ENCODE measurements at regions not wholly inside any gene's neighbourhood (a gene's known extent, or its start where the extent isn't known, plus 50 kb on each side); places are given as distances from the start of the nearest gene placed in this dataset.
A peak's percentile ranks its signal among the peaks of the same experiment; 100 is the strongest.
"Not testable (repeated sequence)": the region's sequence is repeated elsewhere in the genome, so short reads cannot be mapped to it uniquely, and the experiment has no call there.

DNA sequence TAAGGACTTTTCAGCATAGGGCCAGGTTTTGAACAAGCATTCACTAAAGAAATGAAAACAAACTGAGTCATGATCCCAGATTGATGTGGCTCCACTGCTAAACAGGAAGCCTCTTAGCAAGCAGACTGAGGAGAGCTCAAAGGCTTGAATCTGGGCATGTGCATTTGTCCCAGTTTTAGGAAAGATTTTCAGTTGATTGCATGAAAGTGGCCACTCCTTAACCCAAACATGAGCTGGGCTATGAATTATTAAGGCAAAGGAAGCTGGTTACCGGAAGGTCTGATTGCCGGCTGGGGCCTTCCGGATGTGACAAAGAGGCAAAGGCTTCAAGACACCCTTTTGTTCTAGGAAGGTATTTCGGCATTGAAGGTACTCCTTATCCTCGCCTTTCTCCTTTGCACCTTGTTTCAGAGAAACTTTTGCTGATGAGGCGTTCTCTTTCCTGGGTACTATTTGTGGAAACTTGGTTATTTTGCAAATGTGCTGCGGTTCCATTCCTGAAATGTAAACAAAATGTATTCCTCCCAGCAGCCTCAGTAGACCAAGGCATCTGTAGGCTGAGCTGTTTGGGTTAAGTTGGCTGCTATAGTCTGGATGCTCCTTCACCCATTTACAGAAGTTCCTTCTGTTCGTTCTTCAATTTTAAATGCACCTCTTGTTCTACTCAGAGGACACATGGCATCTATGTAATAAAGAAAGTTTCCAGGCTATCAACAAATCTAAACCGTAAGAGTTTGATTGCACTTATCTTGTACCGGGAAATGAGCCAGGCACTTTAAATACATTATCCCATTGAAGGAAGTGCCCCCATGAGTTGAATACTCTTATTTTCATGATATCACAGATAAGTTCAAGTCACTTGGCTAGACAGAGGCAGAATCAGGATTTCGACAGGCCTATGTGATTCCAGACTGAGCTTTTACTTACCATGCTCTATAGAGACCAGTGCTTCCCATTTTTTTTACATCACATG, 115.6 kb upstream of the METAP2 start:
- DNase-seq (ENCODE audit: low spot score), result no peak

DNA sequence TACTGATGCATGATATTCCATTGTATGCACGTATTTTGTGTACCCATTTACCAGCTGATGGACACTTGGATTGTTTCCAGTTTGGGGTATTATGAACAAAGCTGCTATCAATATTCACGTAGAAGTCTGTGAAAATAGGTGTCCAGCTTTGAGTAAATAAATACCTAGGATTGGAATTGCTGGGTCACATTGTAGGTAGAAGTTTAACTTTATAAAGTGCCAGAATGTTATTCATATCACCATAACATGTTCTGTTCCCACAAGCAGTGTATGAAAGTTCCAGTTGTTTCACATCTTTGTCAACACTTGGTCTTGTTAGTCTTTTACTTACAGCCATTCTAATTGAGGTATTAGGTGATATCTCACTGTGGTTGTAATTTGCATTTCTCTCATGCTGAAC, 108.0 kb upstream of the METAP2 start:
- no peak for DNase-seq (ENCODE audit: low spot score)

DNA sequence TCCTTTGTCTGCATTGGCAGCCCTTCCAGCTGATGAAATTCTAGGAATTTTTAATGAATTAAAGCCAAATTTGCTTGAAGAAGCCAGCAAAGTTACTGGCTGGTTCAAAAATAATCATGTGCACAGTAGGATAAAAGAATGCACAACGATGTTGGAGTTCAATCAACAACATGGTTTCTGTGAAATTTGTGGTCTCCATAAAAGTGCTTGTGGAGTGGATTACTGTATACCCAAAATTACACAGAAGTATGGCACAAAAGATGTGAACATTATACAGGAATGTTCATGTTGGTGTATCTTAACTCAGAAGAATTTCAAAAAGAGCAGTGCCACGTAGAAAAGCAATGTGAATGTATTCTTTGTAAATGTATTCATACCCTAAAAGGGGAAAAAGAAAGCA, 105.0 kb upstream of the METAP2 start:
- DNase-seq (ENCODE audit: low spot score), result no peak

DNA sequence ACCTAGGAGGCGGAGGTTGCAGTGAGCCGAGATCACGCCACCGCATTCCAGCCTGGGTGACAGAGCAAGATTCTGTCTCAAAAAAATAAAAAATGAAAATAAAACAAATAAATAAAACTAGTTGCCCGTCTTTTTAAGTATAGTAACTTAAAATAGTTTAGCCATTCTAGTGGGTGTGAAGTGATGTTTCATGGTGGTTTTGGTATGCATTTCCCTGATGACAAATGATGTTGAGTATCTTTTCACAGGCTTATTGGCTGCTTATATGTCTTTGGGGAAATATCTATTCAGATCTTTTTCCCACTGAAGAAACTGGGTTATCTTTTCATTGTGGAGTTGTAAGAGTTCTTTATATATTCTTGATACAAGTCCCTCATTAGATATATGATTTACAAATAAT, 102.4 kb upstream of the METAP2 start:
- DNase-seq (ENCODE audit: low spot score), result no peak

DNA sequence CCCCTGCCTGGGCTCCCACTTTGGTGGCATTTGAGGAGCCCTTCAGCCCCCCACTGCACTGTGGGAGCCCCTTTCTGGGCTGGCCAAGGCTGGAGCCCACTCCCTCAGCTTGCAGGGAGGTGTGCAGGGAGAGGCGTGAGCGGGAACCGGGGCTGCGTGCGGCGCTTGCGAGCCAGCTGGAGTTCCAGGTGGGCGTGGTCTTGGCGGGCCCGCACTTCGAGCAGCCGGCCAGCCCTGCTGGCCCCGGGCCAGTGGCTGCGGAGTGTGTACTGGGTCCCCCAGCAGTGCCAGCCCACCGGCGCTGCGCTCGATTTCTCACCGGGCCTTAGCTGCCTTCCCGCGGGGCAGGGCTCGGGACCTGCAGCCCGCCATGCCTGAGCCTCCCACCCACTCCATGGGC, 94.5 kb upstream of the METAP2 start:
- not testable (repeated sequence) for DNase-seq (ENCODE audit: low spot score)

DNA sequence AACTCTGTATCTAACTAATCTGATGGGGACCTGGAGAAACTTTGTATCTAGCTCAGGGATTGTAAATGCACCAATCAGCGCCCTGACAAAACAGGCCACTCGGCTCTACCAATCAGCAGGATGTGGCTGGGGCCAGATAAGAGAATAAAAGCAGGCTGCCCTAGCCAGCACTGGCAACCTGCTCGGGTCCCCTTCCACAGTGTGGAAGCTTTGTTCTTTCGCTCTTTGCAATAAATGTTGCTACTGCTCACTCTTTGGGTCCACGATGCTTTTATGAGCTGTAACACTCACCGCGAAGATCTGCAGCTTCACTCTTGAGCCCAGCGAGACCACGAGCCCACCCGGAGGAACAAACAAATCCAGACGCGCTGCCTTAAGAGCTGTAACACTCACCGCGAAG, 93.6 kb upstream of the METAP2 start:
- not testable (repeated sequence) for DNase-seq (ENCODE audit: low spot score)

DNA sequence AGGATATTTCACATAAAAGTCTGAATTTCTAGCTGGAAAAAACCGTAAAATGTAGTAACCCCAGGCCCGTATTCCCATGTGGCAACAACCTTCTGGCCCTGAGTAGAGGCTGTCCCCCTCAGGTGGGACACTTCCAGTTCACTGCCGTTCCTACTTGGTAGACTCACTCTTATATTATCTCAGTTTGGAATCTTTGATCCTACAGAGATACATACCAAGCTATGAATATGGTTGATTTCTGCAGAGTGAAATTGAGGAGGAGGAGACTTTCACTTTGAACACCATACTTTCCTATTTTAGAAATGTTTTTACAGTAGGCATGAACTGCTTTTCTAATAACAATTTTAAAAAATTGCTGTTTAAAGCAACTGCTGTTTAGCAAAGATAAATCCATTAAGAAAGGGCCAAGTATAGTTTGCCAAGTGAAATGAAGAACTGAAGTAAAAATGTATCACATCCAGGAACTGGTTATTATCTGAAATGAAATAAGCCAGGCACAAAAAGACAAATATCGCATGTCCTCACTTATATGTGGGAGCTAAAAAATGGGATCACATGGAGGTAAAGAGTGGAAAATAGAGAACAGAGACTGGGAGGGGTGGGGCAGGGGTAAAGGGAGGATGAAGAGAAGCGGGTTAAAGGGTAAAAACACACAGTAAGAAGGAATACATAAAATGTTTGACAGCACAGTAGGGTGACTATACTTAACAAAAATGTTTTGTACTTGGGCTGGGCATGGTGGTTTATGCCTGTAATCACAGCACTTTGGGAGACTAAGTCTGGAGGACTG, 92.8 kb upstream of the METAP2 start:
- no peak for DNase-seq (ENCODE audit: low spot score)

DNA sequence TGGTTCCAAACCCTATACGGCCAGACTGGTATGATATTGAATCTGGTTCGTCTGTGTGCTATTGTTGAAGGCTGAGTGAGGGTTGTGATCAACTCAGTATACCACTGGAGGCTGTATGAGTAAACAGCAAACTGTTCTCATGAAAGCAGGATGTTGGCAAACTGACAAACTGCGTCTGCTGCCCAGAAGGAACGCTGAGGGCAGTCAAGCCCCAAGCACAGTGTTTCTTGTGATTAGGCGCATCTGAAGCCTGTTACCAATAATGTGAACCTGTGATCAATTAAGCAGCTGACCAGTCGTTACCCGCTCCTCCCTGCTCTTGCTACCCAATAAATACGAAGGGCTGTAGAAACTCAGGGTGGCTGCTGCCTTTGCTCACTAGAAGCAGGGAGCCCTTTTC, 90.0 kb upstream of the METAP2 start:
- peak; percentile 44 for DNase-seq (ENCODE audit: low spot score)

DNA sequence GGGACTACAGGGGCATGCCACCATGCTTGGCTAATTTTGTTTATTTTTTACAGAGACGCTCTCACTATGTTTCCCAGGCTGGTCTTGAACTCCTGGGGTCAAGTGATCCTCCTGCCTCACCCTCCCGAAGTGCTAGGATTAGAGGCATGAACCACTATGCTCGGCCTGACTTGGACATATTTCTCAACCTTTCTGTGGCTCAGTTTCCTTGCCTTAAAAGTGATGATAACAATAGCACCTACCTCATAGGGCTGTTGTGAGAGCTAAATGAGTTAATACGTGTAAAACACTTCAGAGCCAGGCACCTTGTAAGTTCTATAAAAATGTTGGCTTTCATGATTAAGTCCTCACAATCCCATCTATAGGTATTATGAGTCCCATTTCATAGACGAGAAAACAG, 89.2 kb upstream of the METAP2 start:
- DNase-seq (ENCODE audit: low spot score), result no peak

DNA sequence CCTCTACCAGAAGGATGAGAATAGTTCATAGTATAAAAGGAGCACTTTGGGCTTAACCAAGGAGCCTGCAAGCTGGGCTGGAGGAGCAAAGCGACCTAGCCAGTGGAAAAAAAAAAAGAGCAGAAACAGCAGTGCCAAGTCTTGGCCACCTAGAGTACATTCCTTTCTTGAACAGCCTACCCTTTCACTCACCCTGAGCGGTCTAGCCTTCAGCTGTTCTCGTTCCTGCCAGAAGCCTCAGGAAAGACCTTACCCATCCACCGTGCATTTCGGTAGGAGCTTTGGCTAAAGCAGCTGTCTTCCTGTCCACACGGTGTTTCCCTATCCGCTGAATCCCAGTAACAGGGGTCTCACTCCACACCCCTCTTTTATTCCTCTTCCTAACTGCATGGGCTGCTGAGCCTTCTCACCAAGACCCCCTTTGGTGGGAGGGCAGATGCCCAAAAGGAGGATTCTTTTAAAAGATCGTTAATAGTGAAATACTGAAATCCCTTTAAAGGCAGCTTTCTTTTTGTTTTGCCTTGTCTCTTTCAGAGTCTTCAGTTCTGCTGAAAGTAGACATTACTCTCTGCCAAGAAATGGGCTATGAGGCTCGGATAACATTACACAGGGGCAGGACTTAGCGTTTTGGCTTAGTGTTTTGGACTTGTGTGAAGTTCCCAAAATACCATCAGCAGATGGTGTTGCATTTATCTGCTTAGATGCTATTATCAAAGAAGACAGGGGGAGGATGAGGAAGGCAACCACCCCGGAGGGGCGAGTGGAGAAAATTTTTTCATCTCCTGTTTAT, 88.5 kb upstream of the METAP2 start:
- DNase-seq (ENCODE audit: low spot score), result peak; percentile 87

DNA sequence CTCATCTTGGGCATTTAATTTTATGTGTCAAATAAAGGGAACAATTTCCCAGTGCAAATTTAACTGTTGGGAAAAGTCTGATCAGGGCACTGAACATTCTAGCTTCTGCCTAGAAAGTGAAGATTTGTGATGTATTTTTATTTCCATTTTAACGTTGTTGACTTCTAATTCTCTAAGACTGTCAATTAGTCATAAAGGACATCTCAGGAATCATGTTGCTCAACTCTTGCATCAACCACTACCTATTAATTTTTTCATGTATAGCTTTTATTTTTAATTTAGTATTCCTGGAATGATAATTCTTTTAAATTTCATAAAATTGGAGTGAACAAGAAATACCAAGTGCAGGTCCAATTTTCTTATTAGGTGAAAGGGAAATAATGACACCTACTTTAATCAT, 87.9 kb upstream of the METAP2 start:
- no peak for DNase-seq (ENCODE audit: low spot score)

DNA sequence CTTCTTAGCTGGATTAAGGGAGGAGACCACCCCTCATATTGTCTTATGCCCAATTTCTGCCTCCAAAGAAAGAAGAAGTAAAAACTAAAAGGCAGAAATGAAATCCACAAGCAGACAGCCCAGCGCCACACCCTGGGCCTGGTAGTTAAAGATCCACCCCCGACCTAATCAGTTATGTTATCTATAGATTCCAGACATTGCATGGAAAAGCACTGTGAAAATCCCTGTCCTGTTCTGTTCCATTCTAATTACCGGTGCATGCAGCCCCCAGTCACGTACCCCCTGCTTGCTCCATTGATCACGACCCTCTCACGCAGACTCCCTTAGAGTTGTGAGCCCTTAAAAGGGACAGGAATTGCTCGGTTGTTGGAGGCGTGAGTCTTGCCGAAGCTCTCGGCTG, 85.7 kb upstream of the METAP2 start:
- DNase-seq (ENCODE audit: low spot score), result not testable (repeated sequence)

DNA sequence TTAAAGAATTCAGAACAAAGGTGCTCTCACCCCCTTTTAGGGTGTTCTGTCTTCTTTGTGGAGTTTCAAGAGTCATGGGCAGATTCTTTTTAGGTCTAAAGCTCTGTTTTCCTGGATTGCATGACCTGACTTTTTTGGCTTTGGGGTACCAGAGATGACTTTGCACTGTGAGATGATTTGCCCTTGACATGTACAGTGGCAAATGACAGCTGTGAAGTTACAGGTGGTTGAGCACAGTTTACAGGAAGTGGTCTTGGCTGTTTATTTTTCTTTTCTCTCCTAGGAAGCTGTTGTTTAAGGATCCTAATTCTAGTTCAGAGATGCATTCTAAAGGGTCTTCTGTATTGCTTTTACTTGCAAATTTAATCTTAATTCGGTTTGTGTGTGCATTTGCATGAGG, 83.8 kb upstream of the METAP2 start:
- DNase-seq (ENCODE audit: low spot score), result no peak

DNA sequence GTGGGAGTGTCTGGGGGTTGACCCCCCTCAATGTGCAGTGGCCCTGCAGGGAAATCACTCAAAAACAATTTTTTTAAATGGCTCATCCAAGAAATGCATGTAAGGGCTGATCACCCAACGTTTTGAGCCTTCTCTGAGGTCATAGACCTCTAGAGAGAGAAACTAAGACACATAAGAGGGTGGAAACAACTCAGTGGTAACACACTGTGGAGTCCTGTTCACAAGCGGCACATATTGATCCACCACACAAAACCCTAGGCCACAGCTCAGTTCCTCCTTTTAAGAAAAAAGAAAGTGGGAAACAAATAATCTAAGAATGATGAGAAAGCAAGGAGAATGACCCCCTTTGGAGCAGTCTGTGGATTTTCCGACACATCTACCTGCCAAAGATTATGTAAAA, 83.0 kb upstream of the METAP2 start:
- DNase-seq (ENCODE audit: low spot score), result no peak

DNA sequence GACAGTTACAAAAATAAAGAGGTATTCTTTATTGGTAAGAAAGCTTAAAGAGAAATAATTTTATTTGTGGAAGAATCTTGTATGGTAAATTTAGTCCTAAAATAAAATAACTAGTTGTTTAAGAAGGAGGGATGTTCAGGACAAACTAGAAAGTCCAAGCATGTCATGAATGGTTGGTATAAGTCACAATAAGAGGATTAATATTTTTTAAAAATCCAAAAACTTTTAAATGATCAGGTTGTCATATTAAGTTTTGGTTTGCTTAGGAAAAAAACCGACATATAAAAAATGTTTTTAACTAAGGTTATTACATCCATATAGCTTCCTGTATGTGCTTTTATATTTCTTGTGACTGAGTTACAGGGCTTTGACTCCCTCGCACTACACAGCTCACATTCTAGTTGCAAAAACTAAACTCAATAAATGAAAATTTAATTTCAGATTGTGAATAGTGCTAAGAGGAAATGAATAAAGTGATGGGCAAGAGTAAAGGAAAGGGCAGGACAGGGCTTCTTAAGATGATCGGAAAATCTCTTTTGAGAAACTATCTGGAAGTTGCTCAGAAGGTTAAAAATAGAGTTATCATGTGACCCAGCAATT, 80.7 kb upstream of the METAP2 start:
- DNase-seq (ENCODE audit: low spot score), result no peak

DNA sequence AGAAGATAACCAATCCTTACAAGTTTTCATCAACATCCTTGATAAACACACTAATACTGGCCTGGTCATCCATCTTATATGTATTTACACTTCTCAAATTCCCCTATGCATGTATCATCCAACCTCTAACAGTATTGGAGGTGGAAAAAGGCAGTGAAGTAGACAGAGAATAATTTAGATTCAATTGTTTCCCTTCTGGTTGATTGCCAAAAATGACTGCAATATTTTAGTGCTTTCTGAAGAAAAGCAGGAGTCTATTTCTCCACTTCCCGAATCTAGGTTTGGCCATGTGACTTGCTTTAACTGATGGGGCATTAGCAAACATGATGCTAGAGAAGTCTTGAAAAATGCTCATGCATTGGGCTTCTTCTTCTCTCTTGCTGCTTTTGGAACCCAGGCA, 78.3 kb upstream of the METAP2 start:
- no peak for DNase-seq (ENCODE audit: low spot score)

DNA sequence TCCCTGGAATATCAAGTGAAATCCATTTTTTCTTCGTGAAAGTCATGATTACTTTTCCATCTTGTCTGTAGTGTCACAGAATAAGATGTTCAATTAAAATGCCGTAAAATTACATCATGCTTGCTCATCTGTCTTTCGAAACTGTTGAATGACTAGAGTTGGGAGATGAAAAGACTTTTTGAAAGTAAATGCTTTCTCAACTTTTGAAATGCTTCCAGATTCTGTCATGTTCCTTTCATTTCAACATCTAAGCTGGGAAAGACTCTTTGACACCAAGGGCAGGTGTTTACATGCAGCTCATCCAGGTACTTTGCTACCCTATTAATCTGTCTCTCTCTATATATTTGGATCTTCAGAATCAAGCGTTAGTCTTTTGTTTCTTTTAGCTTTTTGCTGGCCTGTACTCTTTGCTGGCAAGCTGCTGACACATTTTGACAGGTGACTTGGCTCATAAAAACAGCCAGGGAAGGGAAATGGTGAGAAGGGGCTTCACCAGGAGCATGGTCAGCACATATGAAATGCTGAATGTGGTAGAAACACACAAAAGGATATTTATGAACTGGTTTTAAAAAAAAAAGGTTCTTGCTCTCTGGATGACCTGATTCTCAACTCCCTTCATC, 77.0 kb upstream of the METAP2 start:
- no peak for DNase-seq (ENCODE audit: low spot score)

DNA sequence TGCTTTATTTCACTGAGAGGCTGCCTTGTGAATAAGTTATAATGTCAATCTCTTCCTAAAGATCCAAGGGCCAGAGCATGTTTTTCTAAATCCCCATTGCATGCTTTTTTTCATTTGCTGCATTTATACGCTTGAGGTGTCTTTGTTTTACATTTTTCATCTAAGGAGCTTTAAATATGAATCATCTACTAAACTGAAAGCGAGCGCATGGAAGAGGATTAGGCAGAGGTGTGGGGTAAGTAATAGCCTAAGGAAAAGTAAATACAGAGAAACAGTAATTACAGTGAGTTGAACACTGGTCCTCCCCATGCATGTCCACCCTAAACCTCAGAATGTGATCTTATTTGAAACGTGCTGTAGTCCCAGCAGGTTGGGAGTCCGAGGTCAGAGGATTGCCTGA, 76.4 kb upstream of the METAP2 start:
- no peak for DNase-seq (ENCODE audit: low spot score)

DNA sequence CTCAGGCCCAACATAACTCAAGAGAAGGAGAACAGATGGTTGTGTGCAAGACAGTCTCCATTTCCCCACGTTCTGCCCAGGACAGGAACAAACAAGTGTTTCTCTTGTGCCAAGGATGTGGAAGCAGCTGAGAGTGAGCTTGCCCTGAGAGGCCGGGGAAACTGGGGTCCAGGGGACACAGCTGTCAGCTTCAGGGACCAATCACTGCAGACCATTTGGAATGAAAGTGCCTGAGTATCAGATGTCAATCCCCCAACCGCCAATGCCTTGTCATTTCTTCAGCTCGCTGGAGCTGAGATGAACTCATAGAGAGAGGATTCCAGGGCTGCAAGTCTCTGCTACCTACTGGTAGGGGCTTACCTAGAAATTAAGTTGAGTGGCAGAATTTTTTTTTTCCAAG, 71.9 kb upstream of the METAP2 start:
- no peak for DNase-seq (ENCODE audit: low spot score)

DNA sequence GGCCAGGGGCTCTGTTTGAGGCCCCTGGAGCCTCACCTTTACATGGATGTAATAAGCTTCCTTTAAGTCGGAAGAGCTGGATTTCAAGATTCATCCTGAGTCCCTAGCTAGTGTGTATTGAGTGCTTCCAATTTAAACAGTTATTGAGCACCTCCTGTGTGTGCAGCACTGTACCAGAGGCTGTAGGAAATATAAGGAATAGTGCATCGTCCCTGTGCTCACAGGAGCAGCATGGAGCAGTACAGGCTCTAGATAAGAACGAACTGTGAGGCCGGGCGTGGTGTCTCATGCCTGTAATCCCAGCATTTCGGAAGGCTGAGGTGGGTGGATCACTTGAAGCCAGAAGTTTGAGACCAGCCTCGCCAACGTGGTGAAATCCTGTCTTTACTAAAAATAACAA, 65.8 kb upstream of the METAP2 start:
- no peak for DNase-seq (ENCODE audit: low spot score)

DNA sequence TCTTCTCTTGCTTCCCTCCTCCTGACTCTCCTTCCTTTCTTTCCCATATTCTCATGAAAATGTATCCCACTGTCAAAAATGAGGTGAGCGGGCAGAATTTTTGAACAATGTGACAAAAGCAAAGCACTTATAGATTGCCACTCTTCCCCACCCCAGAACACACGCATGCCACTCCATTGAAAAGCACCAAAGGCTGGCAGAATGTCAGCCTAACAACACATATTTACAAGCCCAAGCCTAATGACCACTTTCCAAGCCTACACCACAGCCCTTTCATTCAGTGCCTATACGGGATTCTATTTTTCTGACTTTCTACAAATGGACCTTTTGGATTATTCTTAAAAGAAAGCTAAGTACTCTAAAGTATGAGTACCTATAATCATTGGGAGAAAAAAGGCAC, 62.9 kb upstream of the METAP2 start:
- no peak for DNase-seq (ENCODE audit: low spot score)

DNA sequence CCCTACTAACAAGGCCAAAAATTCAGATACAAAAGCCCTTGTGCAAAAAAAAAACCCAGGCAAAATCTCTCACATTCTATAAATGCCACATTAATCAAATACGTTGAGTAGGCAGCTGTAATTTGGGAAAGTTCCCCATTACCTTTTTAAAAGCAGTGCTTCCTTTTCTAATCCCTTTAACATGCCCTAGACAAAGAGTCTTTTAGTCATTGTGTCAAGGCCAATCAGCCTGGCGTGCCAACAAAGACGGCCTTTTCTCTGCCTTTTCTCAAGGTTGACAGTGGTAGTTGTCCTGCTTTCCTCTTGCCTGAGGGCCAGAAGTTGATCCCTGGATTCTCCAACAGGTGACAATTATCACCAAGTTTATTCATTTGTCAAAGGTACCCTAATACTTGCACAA, 62.5 kb upstream of the METAP2 start:
- no peak for DNase-seq (ENCODE audit: low spot score)

All from cerebellar cortex (tissue), 1 donor.